PC-9 (cell line): ENCODE measurements at regions not wholly inside any gene's neighbourhood (a gene's known extent, or its start where the extent isn't known, plus 50 kb on each side); places are given as distances from the start of the nearest gene placed in this dataset.

Experiments
- CTCF ChIP-seq: fragments of 200-600 bp; sonication (generic); conservative IDR thresholded peaks from 2 replicates; pipeline ENCODE4 v1.6.1; 2017; ENCODE audit warnings: mixed run types, antibody characterized with exemption, mild to moderate bottlenecking, moderate library complexity
- EZH2 ChIP-seq: fragments of 200-600 bp; sonication (generic); IDR thresholded peaks from 2 replicates; pipeline ENCODE4 v1.8.0; 2017; ENCODE audit warnings: antibody characterized with exemption, low read depth

DNA sequence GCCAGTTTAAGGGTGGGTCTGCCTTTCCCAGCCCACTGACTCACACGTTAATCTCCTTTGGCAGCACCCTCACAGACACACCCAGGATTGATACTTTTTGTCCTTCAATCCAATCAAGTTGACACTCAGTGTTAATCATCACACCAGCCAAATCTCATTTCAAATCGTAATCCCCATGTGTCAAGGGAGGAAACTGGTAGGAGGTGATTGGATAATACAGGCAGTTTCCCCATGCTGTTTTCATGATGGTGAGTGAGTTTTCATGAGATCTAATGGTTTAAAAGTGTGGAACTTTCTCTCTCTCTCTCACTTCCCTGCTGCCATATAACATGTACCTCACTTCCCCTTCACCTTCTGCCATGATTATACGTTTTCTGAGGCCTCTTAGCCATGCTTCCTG, 647.2 kb upstream of the FRG1 start:
- no peak for TF ChIP-seq CTCF
- TF ChIP-seq EZH2 = no peak
